Breast epithelium (tissue), 3 donors: ENCODE measurements at regions not wholly inside any gene's neighbourhood (a gene's known extent, or its start where the extent isn't known, plus 50 kb on each side); places are given as distances from the start of the nearest gene placed in this dataset.

ENCODE experiments used
- CTCF ChIP-seq, 3 donors: fragments of 450-650 bp; IDR thresholded peaks; one replicate each; pipeline ENCODE4 v1.5.1; 2016 to 2017; ENCODE audit warnings: antibody characterized with exemption in 3 of 3, mild to moderate bottlenecking in 3 of 3, moderate library complexity in 3 of 3
- POLR2A ChIP-seq: fragments of 450-650 bp; IDR thresholded peaks from one replicate; pipeline ENCODE4 v1.6.1; 2016; ENCODE audit warnings: antibody characterized with exemption, mild to moderate bottlenecking, moderate library complexity
- POLR2AphosphoS5 ChIP-seq, 3 donors: sonication (generic); formaldehyde crosslinking; IDR thresholded peaks; one replicate each; pipeline ENCODE4 v1.6.1; 2017; ENCODE audit warnings: antibody characterized with exemption in 3 of 3

GRCh38 chr21:35381743-35382310 lies 332.7 kb upstream of the RUNX1 start:
- no peak for TF ChIP-seq CTCF (IDR thresholded peaks at IDR 0.05)
- TF ChIP-seq POLR2A: no peak
- TF ChIP-seq POLR2AphosphoS5 (IDR thresholded peaks at IDR 0.05): no peak
